22Rv1 (cell line): ENCODE measurements at regions not wholly inside any gene's neighbourhood (a gene's known extent, or its start where the extent isn't known, plus 50 kb on each side); places are given as distances from the start of the nearest gene placed in this dataset.

ENCODE experiments used
- ZFX ChIP-seq: fragments of 450-650 bp; IDR thresholded peaks from 2 replicates; pipeline ENCODE4 v1.6.1; 2017; ENCODE audit warnings: antibody characterized with exemption, borderline replicate concordance
- TF ChIP-seq, protein P1 (sequence below): fragments of 450-650 bp; IDR thresholded peaks from 2 replicates; pipeline ENCODE4 v1.5.1; 2017; ENCODE audit warnings: mild to moderate bottlenecking

DNA sequence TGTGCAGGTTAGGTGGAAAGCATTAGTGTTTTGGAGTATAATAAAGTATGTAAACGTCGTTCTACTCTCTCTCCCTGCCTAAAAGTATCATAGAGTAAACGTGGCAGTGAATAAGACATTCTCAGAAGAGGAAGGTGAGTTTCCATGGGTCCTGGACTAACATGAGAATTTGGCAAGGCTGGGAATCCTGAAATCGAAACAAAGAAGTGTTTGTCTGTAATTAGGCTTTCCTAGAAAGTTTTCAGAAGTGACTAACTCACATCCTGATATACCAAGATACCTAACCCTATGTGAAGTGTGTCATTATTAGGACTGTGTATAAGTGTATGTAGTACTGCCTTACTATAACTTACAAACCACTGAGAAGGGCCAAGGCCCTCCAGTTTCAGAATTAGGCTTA lies 50.7 kb upstream of the MAOA start:
- TF ChIP-seq, protein P1, sequence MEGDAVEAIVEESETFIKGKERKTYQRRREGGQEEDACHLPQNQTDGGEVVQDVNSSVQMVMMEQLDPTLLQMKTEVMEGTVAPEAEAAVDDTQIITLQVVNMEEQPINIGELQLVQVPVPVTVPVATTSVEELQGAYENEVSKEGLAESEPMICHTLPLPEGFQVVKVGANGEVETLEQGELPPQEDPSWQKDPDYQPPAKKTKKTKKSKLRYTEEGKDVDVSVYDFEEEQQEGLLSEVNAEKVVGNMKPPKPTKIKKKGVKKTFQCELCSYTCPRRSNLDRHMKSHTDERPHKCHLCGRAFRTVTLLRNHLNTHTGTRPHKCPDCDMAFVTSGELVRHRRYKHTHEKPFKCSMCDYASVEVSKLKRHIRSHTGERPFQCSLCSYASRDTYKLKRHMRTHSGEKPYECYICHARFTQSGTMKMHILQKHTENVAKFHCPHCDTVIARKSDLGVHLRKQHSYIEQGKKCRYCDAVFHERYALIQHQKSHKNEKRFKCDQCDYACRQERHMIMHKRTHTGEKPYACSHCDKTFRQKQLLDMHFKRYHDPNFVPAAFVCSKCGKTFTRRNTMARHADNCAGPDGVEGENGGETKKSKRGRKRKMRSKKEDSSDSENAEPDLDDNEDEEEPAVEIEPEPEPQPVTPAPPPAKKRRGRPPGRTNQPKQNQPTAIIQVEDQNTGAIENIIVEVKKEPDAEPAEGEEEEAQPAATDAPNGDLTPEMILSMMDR: no peak
- TF ChIP-seq ZFX: no peak
